ENCODE measurements at regions not wholly inside any gene's neighbourhood (a gene's known extent, or its start where the extent isn't known, plus 50 kb on each side); places are given as distances from the start of the nearest gene placed in this dataset.

DNA sequence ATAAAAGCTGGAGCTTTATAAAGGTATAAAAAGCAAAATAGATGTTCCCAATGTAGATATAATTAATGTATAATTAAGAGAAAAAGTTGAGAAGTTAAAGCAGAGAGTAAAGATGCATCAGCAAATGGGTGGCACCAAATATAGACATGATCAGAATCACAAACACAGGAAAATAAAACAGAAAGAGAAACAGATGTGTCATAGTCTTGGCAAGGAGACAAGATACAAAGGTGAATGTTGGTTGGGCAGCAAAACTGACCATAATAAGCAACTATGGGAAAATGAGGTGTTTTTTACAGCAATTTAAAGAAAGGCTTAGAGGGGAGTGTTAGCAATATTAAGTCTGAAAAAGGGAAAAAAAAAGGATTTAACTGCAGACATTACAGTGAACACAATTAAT lies 135.4 kb upstream of the CLEC14A start:
- H3K27ac ChIP-seq: no peak overlapping the region
- no peak overlapping the region for H3K4me3 ChIP-seq
- DNase-seq: no peak
- intact Hi-C loops (cut with DNase I): no loop called here
- no peaks in the 10 kb centered on the region for H3K36me3 ChIP-seq (replicated peaks in 1 of 2; ENCODE audit: insufficient read depth in 1 of 2, low read depth in 2 of 2)
- no peaks in the 10 kb centered on the region for H3K27me3 ChIP-seq
- ATAC-seq: no peak
- H3K4me1 ChIP-seq: no peaks in the 10 kb centered on the region
- no peaks in the 10 kb centered on the region for H3K9me3 ChIP-seq
- TF ChIP-seq, protein P1, sequence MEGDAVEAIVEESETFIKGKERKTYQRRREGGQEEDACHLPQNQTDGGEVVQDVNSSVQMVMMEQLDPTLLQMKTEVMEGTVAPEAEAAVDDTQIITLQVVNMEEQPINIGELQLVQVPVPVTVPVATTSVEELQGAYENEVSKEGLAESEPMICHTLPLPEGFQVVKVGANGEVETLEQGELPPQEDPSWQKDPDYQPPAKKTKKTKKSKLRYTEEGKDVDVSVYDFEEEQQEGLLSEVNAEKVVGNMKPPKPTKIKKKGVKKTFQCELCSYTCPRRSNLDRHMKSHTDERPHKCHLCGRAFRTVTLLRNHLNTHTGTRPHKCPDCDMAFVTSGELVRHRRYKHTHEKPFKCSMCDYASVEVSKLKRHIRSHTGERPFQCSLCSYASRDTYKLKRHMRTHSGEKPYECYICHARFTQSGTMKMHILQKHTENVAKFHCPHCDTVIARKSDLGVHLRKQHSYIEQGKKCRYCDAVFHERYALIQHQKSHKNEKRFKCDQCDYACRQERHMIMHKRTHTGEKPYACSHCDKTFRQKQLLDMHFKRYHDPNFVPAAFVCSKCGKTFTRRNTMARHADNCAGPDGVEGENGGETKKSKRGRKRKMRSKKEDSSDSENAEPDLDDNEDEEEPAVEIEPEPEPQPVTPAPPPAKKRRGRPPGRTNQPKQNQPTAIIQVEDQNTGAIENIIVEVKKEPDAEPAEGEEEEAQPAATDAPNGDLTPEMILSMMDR (IDR thresholded peaks at IDR 0.05): no peak

DNA sequence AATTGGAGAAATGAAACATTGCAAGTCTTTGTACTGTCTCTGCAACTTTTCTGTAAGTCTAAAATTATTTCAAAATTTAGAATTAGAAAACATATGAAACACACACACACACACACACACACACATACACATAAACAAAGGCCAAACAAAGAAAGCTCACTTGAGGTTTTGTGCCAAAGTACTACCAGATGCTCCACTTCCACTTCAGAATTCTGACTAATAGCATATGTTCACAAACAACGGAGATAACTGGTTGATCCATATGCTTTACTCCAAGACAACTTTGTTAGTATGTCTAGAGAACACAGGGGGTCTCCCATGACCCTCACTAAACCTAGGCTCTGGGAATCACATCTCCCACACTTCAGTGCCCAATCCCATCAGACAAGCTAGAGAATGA lies 133.8 kb upstream of the CLEC14A start:
- H3K4me3 ChIP-seq: no peak overlapping the region
- intact Hi-C loops (cut with DNase I): no loop called here
- no peaks in the 10 kb centered on the region for H3K9me3 ChIP-seq
- ATAC-seq: no peak
- no peaks in the 10 kb centered on the region for H3K36me3 ChIP-seq (replicated peaks in 1 of 2; ENCODE audit: insufficient read depth in 1 of 2, low read depth in 2 of 2)
- TF ChIP-seq POLR2A (IDR thresholded peaks at IDR 0.05): no peak
- TF ChIP-seq, protein P1 (IDR thresholded peaks at IDR 0.05): no peak
- no peaks in the 10 kb centered on the region for H3K27me3 ChIP-seq
- no peak for DNase-seq
- no peaks in the 10 kb centered on the region for H3K4me1 ChIP-seq
- 65 to 67% methylated on average over 1 of the region's 1 CpG for WGBS, 2 donors
- no peak overlapping the region for H3K27ac ChIP-seq

DNA sequence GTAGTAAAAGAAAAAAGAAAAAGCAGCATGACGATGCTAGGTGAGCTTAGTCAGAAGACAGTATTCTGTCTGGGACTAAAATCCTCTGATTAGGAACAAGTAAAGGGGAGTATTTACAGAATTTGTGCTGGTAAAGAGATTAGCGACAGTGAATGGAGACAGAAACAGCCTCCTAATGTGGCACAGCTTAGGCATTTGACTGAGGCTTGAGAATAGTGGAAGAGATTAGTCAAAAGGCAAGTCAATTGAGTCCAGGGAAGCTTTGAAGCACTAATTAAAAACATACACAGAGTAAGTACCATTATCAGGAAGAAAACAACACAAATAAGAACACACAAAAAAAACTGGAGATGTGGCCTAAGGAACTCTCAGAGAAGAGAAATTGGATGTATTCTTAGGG lies 131.9 kb upstream of the CLEC14A start:
- Histone ChIP-seq H3K27me3 (no peaks in the 10 kb centered on the region), H3K4me3 (no peak overlapping the region), H3K36me3 (replicated peaks in 1 of 2; ENCODE audit: insufficient read depth in 1 of 2, low read depth in 2 of 2) (no peaks in the 10 kb centered on the region), H3K4me1 (no peaks in the 10 kb centered on the region), H3K9me3 (no peaks in the 10 kb centered on the region), H3K27ac (no peak overlapping the region)
- no peak for DNase-seq
- TF ChIP-seq, protein P1 (IDR thresholded peaks at IDR 0.05): no peak
- TF ChIP-seq POLR2A (IDR thresholded peaks at IDR 0.05): no peak
- intact Hi-C loops (cut with DNase I): no loop called here
- 57 to 63% methylated on average over 2 of the region's 2 CpGs for WGBS, 2 donors
- no peak for ATAC-seq

DNA sequence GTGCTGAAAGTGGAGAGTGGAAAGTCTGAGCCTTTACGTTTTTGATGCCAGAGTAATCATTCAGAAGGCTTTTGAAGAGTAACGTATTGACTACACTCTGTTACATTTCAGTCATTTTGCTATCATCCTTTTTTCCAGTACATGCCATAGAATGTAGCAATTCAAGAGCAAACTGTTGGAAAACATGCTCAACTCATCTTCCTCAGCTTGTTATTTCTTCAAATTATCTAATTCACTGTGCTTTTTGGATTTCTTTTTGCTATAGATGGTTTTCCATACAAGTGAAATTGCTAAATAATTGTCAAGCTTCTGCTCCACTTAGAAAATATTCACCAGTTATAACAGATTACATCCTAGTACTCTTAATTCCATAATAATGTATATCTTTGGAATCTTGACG lies 129.9 kb upstream of the CLEC14A start:
- TF ChIP-seq, protein P1 (IDR thresholded peaks at IDR 0.05): no peak
- no peak for DNase-seq
- no peaks in the 10 kb centered on the region for H3K9me3 ChIP-seq
- intact Hi-C loops (cut with DNase I): no loop called here
- no peak overlapping the region for H3K4me3 ChIP-seq
- no peaks in the 10 kb centered on the region for H3K4me1 ChIP-seq
- 38 to 42% methylated on average over 3 of the region's 3 CpGs for WGBS, 2 donors
- H3K36me3 ChIP-seq (replicated peaks in 1 of 2; ENCODE audit: insufficient read depth in 1 of 2, low read depth in 2 of 2): no peaks in the 10 kb centered on the region
- no peak overlapping the region for H3K27ac ChIP-seq
- no peak for ATAC-seq
- H3K27me3 ChIP-seq: no peaks in the 10 kb centered on the region

DNA sequence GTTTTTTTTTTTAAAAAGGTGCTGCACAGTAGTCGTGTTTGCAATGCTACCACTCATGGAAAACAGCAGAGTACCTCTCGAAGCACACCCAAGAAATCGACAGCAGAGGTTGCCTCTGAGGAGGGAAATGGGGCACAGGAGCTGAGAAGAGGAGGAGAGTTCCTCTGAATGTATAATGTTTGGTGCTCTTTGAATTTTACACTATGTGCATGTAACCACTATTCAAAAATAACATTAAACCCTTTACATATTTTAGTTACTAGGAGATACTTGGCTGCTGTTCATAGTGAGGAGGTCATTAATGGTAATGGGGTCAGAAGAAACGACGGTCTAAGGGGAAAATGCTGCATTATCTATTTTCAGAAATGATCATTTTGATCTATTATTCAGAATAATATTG lies 129.4 kb upstream of the CLEC14A start:
- Histone ChIP-seq H3K9me3 (no peaks in the 10 kb centered on the region), H3K4me1 (no peaks in the 10 kb centered on the region), H3K27ac (no peak overlapping the region), H3K4me3 (no peak overlapping the region), H3K27me3 (no peaks in the 10 kb centered on the region), H3K36me3 (replicated peaks in 1 of 2; ENCODE audit: insufficient read depth in 1 of 2, low read depth in 2 of 2) (no peaks in the 10 kb centered on the region)
- intact Hi-C loops (cut with DNase I): no loop called here
- TF ChIP-seq POLR2A (IDR thresholded peaks at IDR 0.05): no peak
- TF ChIP-seq, protein P1 (IDR thresholded peaks at IDR 0.05): no peak
- 55 to 63% methylated on average over 5 of the region's 5 CpGs for WGBS, 2 donors
- DNase-seq (no peak), ATAC-seq (no peak)

Measured in body of pancreas (tissue), 4 donors.